GM19452 (cell line): ENCODE measurements at regions not wholly inside any gene's neighbourhood (a gene's known extent, or its start where the extent isn't known, plus 50 kb on each side); places are given as distances from the start of the nearest gene placed in this dataset.
"Not testable (repeated sequence)": the region's sequence is repeated elsewhere in the genome, so short reads cannot be mapped to it uniquely, and the experiment has no call there.

Source experiments
- ATAC-seq: cut with Tn5 transposase; IDR thresholded peaks from one replicate; pipeline ENCODE4 v1.9.1; 2021; ENCODE audit not compliant: unreplicated experiment

GRCh38 chr14:105894978-105895881 is 368.8 kb downstream of the TMEM121 start:
- ATAC-seq = no peak

GRCh38 chr14:105896206-105896605 is 369.8 kb downstream of the TMEM121 start:
- not testable (repeated sequence) for ATAC-seq

GRCh38 chr14:105896961-105897724 is 370.8 kb downstream of the TMEM121 start:
- not testable (repeated sequence) for ATAC-seq

- ATAC-seq = no peak
These were observed 371.3 kb downstream of the TMEM121 start for GRCh38 chr14:105897725-105898113.

GRCh38 chr14:105898482-105899010 is 372.2 kb downstream of the TMEM121 start:
- ATAC-seq = no peak

GRCh38 chr14:105899071-105899641 is 372.8 kb downstream of the TMEM121 start:
- no peak for ATAC-seq

GRCh38 chr14:105899657-105900397 is 373.4 kb downstream of the TMEM121 start:
- no peak for ATAC-seq

GRCh38 chr14:105900398-105901160 is 374.2 kb downstream of the TMEM121 start:
- ATAC-seq = no peak

- ATAC-seq = no peak
These were observed 374.8 kb downstream of the TMEM121 start for GRCh38 chr14:105901226-105901625.

- no peak for ATAC-seq
These were observed 375.9 kb downstream of the TMEM121 start for GRCh38 chr14:105902131-105902898.

- not testable (repeated sequence) for ATAC-seq
These were observed 376.4 kb downstream of the TMEM121 start for GRCh38 chr14:105902899-105903165.

- ATAC-seq = no peak
These were observed 377.6 kb downstream of the TMEM121 start for GRCh38 chr14:105903971-105904370.

- ATAC-seq = no peak
These were observed 378.0 kb downstream of the TMEM121 start for GRCh38 chr14:105904379-105904778.

- no peak for ATAC-seq
These were observed 379.1 kb downstream of the TMEM121 start for GRCh38 chr14:105905456-105905855.

- ATAC-seq = no peak
These were observed 380.9 kb downstream of the TMEM121 start for GRCh38 chr14:105907276-105907675.

- ATAC-seq = no peak
These were observed 381.6 kb downstream of the TMEM121 start for GRCh38 chr14:105908006-105908405.

GRCh38 chr14:105908481-105908911 is 382.1 kb downstream of the TMEM121 start:
- no peak for ATAC-seq

GRCh38 chr14:105909046-105909827 is 382.9 kb downstream of the TMEM121 start:
- no peak for ATAC-seq

GRCh38 chr14:105909828-105910120 is 383.4 kb downstream of the TMEM121 start:
- ATAC-seq = not testable (repeated sequence)
